CD8-positive, alpha-beta memory T cell (primary cell): ENCODE measurements at regions not wholly inside any gene's neighbourhood (a gene's known extent, or its start where the extent isn't known, plus 50 kb on each side); places are given as distances from the start of the nearest gene placed in this dataset.

Source experiments
- CTCF ChIA-PET: fragments of 350-600 bp; sonication (Branson Sonifier 250); formaldehyde crosslinking; loops from one replicate; lab custom pipeline; 2021; ENCODE audit warnings: antibody characterized with exemption; lab: Charles Lee
- POLR2A ChIA-PET: fragments of 350-600 bp; sonication (Branson Sonifier 250); formaldehyde crosslinking; loops from one replicate; lab custom pipeline; 2021; ENCODE audit warnings: antibody characterized with exemption; lab: Charles Lee
- DNase-seq, 5 donors: peaks; one replicate each; pipeline versions ENCODE4 v3.0.0 to v3.0.0-alpha.2; 2020 to 2022; ENCODE audit warnings: mixed read lengths in 1 of 5
- H3K27ac ChIP-seq: one replicate; pipeline ENCODE4 v1.7.0; 2013; ENCODE audit warnings: low read depth, mild to moderate bottlenecking, low read length, moderate library complexity
- H3K27me3 ChIP-seq: 2 replicates; pipeline ENCODE4 v1.7.0; 2013; ENCODE audit warnings: low read length, mild to moderate bottlenecking; ENCODE audit not compliant: insufficient read depth, poor library complexity, severe bottlenecking
- H3K36me3 ChIP-seq: 2 replicates; pipeline ENCODE4 v1.7.0; 2013; ENCODE audit warnings: mild to moderate bottlenecking, low read length, moderate library complexity; ENCODE audit not compliant: insufficient read depth
- H3K4me1 ChIP-seq: 2 replicates; pipeline ENCODE4 v1.7.0; 2013; ENCODE audit warnings: mild to moderate bottlenecking, low read length, moderate library complexity; ENCODE audit not compliant: insufficient read depth
- H3K4me3 ChIP-seq: 2 replicates; pipeline ENCODE4 v1.7.0; 2013; ENCODE audit warnings: mild to moderate bottlenecking, low read length
- H3K9me3 ChIP-seq: 2 replicates; pipeline ENCODE4 v1.7.0; 2013; ENCODE audit warnings: mild to moderate bottlenecking, low read length
- H3K27ac Mint-ChIP-seq, 8 donors: one replicate each; pipeline ENCODE4 v1.8.0; 2020 to 2021; ENCODE audit warnings: mixed read lengths in 8 of 8, mild to moderate bottlenecking in 6 of 8, inconsistent platforms in 3 of 8, moderate library complexity in 3 of 8
- H3K27me3 Mint-ChIP-seq, 2 donors: one replicate each; pipeline ENCODE4 v1.8.0; 2020 to 2021; ENCODE audit warnings: mixed read lengths in 2 of 2, mild to moderate bottlenecking in 1 of 2, moderate library complexity in 1 of 2
- H3K36me3 Mint-ChIP-seq, 3 donors: one replicate each; pipeline ENCODE4 v1.8.0; 2020 to 2021; ENCODE audit warnings: mixed read lengths in 3 of 3, inconsistent platforms in 1 of 3, mild to moderate bottlenecking in 1 of 3
- H3K4me1 Mint-ChIP-seq, 3 donors: one replicate each; pipeline ENCODE4 v1.8.0; 2020 to 2021; ENCODE audit warnings: mixed read lengths in 3 of 3, inconsistent platforms in 1 of 3, mild to moderate bottlenecking in 1 of 3
- H3K4me3 Mint-ChIP-seq, 7 donors: one replicate each; pipeline ENCODE4 v1.8.0; 2020 to 2021; ENCODE audit warnings: mixed read lengths in 7 of 7, mild to moderate bottlenecking in 6 of 7, moderate library complexity in 4 of 7, inconsistent platforms in 2 of 7
- H3K9me3 Mint-ChIP-seq, 5 donors: one replicate each; pipeline ENCODE4 v1.8.0; 2020 to 2022; ENCODE audit warnings: mixed read lengths in 5 of 5, mild to moderate bottlenecking in 3 of 5, moderate library complexity in 2 of 5, inconsistent platforms in 1 of 5

GRCh38 chrX:39928704-39929378 is 168.9 kb downstream of the BCOR start:
- Histone ChIP-seq H3K9me3 (no peaks in the 10 kb centered on the region), H3K4me3 (no peak overlapping the region), H3K27me3 (no peaks in the 10 kb centered on the region), H3K27ac (no peak overlapping the region), H3K4me1 (no peaks in the 10 kb centered on the region), H3K36me3 (no peaks in the 10 kb centered on the region)
- Mint-ChIP-seq H3K27ac (no peak overlapping the region), H3K4me3 (no peak overlapping the region), H3K36me3 (no peaks in the 10 kb centered on the region), H3K4me1 (no peaks in the 10 kb centered on the region), H3K9me3 (no peaks in the 10 kb centered on the region), H3K27me3 (peaks cover 0 to 5% of the 10 kb centered on the region in 2 donors)
- no peak for DNase-seq
- ChIA-PET POLR2A (no interaction called here), CTCF (no interaction called here)

- Mint-ChIP-seq H3K4me3 (no peak overlapping the region), H3K27me3 (peaks cover 0 to 5% of the 10 kb centered on the region in 2 donors), H3K9me3 (no peaks in the 10 kb centered on the region), H3K4me1 (no peaks in the 10 kb centered on the region), H3K27ac (no peak overlapping the region), H3K36me3 (no peaks in the 10 kb centered on the region)
- ChIA-PET CTCF (no interaction called here), POLR2A (no interaction called here)
- no peaks in the 10 kb centered on the region for H3K36me3 ChIP-seq
- no peak overlapping the region for H3K27ac ChIP-seq
- no peaks in the 10 kb centered on the region for H3K4me1 ChIP-seq
- no peak for DNase-seq
- no peak overlapping the region for H3K4me3 ChIP-seq
- no peaks in the 10 kb centered on the region for H3K9me3 ChIP-seq
- no peaks in the 10 kb centered on the region for H3K27me3 ChIP-seq
These were observed 168.3 kb downstream of the BCOR start for GRCh38 chrX:39929379-39930025.

- no peaks in the 10 kb centered on the region for H3K9me3 ChIP-seq
- ChIA-PET CTCF (no interaction called here), POLR2A (no interaction called here)
- Mint-ChIP-seq H3K4me3 (no peak overlapping the region), H3K27me3 (peaks cover 0 to 5% of the 10 kb centered on the region in 2 donors), H3K9me3 (no peaks in the 10 kb centered on the region), H3K36me3 (no peaks in the 10 kb centered on the region), H3K4me1 (peaks cover 0 to 1% (median 0%) of the 10 kb centered on the region in 3 donors), H3K27ac (no peak overlapping the region)
- H3K4me3 ChIP-seq: no peak overlapping the region
- H3K36me3 ChIP-seq: no peaks in the 10 kb centered on the region
- H3K27ac ChIP-seq: no peak overlapping the region
- H3K27me3 ChIP-seq: no peaks in the 10 kb centered on the region
- no peak for DNase-seq
- no peaks in the 10 kb centered on the region for H3K4me1 ChIP-seq
These were observed 166.8 kb downstream of the BCOR start for GRCh38 chrX:39930786-39931528.

- no peaks in the 10 kb centered on the region for H3K36me3 Mint-ChIP-seq
- ChIA-PET POLR2A (no interaction called here), CTCF (interaction anchor here (0.6 kb wide), 1 partner anchor 83 kb away, joined by 3 read pairs; no protein-coding TSS in a partner anchor)
- H3K4me1 Mint-ChIP-seq: peaks cover 3 to 8% (median 6%) of the 10 kb centered on the region in 3 donors
- H3K4me1 ChIP-seq: no peaks in the 10 kb centered on the region
- no peak overlapping the region for H3K4me3 ChIP-seq
- H3K27ac ChIP-seq: no peak overlapping the region
- no peaks in the 10 kb centered on the region for H3K36me3 ChIP-seq
- no peaks in the 10 kb centered on the region for H3K9me3 ChIP-seq
- no peak for DNase-seq
- peak overlapping the region in 1 of 7 donors; percentile 48 for H3K4me3 Mint-ChIP-seq
- H3K27me3 ChIP-seq: no peaks in the 10 kb centered on the region
- H3K9me3 Mint-ChIP-seq: no peaks in the 10 kb centered on the region
- peaks cover 0 to 4% of the 10 kb centered on the region in 2 donors for H3K27me3 Mint-ChIP-seq
- H3K27ac Mint-ChIP-seq: no peak overlapping the region
These were observed 166.1 kb downstream of the BCOR start for GRCh38 chrX:39931529-39932282.

GRCh38 chrX:39935411-39936064 is 162.2 kb downstream of the BCOR start:
- H3K36me3 Mint-ChIP-seq: no peaks in the 10 kb centered on the region
- POLR2A ChIA-PET: no interaction called here
- Histone ChIP-seq H3K4me1 (peaks cover 6% of the 10 kb centered on the region), H3K27me3 (no peaks in the 10 kb centered on the region), H3K36me3 (no peaks in the 10 kb centered on the region), H3K4me3 (no peak overlapping the region), H3K27ac (no peak overlapping the region), H3K9me3 (no peaks in the 10 kb centered on the region)
- CTCF ChIA-PET: no interaction called here
- peaks cover 16 to 26% (median 23%) of the 10 kb centered on the region in 3 donors for H3K4me1 Mint-ChIP-seq
- no peak for DNase-seq
- no peak overlapping the region for H3K4me3 Mint-ChIP-seq
- no peak overlapping the region for H3K27ac Mint-ChIP-seq
- H3K27me3 Mint-ChIP-seq: no peaks in the 10 kb centered on the region
- no peaks in the 10 kb centered on the region for H3K9me3 Mint-ChIP-seq

- peak overlapping the region; percentile 50 for H3K4me3 ChIP-seq
- H3K27ac Mint-ChIP-seq: peak overlapping the region; percentile 77 to 93 (median 90)
- peak in 2 of 5 donors; percentile 4 to 49 for DNase-seq
- no peak overlapping the region for H3K27ac ChIP-seq
- H3K4me1 Mint-ChIP-seq: peaks cover 16 to 26% (median 23%) of the 10 kb centered on the region in 3 donors
- H3K27me3 ChIP-seq: no peaks in the 10 kb centered on the region
- POLR2A ChIA-PET: interaction anchor here (0.6 kb wide), 1 partner anchor 162 kb away, joined by 4 read pairs; no protein-coding TSS in a partner anchor
- no peaks in the 10 kb centered on the region for H3K36me3 Mint-ChIP-seq
- CTCF ChIA-PET: no interaction called here
- H3K9me3 ChIP-seq: no peaks in the 10 kb centered on the region
- peaks cover 6% of the 10 kb centered on the region for H3K4me1 ChIP-seq
- H3K4me3 Mint-ChIP-seq: peak overlapping the region; percentile 76 to 91 (median 83)
- H3K36me3 ChIP-seq: no peaks in the 10 kb centered on the region
- H3K9me3 Mint-ChIP-seq: no peaks in the 10 kb centered on the region
- no peaks in the 10 kb centered on the region for H3K27me3 Mint-ChIP-seq
These were observed 160.6 kb downstream of the BCOR start for GRCh38 chrX:39936886-39937770.

GRCh38 chrX:39938466-39938865 is 159.3 kb downstream of the BCOR start:
- peak overlapping the region in 3 of 8 donors; percentile 14 to 93 (median 47) for H3K27ac Mint-ChIP-seq
- H3K4me3 Mint-ChIP-seq: no peak overlapping the region
- CTCF ChIA-PET: no interaction called here
- H3K27me3 ChIP-seq: no peaks in the 10 kb centered on the region
- peaks cover 0 to 3% of the 10 kb centered on the region in 2 donors for H3K27me3 Mint-ChIP-seq
- H3K4me1 ChIP-seq: peaks cover 6% of the 10 kb centered on the region
- H3K27ac ChIP-seq: no peak overlapping the region
- no peaks in the 10 kb centered on the region for H3K9me3 ChIP-seq
- no peaks in the 10 kb centered on the region for H3K36me3 ChIP-seq
- no peak for DNase-seq
- H3K36me3 Mint-ChIP-seq: no peaks in the 10 kb centered on the region
- POLR2A ChIA-PET: no interaction called here
- H3K9me3 Mint-ChIP-seq: peaks cover 0 to 9% (median 0%) of the 10 kb centered on the region in 5 donors
- peaks cover 16 to 26% (median 23%) of the 10 kb centered on the region in 3 donors for H3K4me1 Mint-ChIP-seq
- no peak overlapping the region for H3K4me3 ChIP-seq
